ENCODE measurements at regions not wholly inside any gene's neighbourhood (a gene's known extent, or its start where the extent isn't known, plus 50 kb on each side); places are given as distances from the start of the nearest gene placed in this dataset.
A peak's percentile ranks its signal among the peaks of the same experiment; 100 is the strongest.

DNA sequence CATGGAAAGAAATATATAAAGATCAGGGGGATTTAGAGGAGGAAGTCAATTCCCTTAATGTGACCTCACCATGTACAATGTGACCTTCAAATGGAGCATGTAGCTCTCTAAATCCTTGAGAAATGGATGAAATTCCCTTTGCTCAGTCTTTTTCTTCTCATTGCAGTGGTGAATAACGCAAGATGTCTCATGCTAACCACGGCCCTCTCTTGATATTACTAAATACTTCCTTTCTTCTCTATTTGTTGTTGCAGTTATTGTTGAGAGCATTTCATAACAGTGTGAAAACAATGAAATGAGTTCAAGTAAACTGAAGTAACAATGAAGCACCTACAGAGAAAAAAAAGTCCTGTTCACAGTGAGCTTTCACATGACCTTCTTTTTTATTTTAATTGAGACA is 55.6 kb downstream of the ZNF281 start:
- Mint-ChIP-seq H3K4me3 (no peak overlapping the region), H3K36me3 (peaks cover 2% of the 10 kb centered on the region), H3K4me1 (ENCODE audit: low read depth) (peaks cover 27% of the 10 kb centered on the region), H3K27ac (no peak overlapping the region), H3K9me3 (ENCODE audit: low read depth) (no peaks in the 10 kb centered on the region), H3K27me3 (no peaks in the 10 kb centered on the region)

DNA sequence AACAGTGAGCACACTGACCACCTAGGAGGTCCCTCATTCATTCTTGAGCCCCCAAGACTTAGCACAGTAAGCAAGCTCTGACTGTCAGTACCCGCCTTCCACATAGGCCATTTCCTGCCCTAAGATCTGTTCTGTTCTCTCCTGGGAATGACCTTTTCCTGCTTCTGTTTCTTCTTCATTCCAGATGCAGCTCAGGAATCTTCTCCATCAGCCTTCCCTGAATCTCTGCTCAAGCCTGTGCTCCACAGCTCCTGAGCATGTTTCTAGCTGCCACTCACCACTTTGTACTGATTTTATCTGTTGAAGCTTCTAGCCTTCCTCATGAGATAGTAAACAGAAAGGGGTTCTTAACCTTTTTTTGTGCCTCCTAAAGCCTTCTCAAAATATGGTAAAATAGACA is 56.6 kb downstream of the ZNF281 start:
- peak overlapping the region; percentile 79 for H3K27ac Mint-ChIP-seq
- no peaks in the 10 kb centered on the region for H3K9me3 Mint-ChIP-seq (ENCODE audit: low read depth)
- peaks cover 2% of the 10 kb centered on the region for H3K36me3 Mint-ChIP-seq

DNA sequence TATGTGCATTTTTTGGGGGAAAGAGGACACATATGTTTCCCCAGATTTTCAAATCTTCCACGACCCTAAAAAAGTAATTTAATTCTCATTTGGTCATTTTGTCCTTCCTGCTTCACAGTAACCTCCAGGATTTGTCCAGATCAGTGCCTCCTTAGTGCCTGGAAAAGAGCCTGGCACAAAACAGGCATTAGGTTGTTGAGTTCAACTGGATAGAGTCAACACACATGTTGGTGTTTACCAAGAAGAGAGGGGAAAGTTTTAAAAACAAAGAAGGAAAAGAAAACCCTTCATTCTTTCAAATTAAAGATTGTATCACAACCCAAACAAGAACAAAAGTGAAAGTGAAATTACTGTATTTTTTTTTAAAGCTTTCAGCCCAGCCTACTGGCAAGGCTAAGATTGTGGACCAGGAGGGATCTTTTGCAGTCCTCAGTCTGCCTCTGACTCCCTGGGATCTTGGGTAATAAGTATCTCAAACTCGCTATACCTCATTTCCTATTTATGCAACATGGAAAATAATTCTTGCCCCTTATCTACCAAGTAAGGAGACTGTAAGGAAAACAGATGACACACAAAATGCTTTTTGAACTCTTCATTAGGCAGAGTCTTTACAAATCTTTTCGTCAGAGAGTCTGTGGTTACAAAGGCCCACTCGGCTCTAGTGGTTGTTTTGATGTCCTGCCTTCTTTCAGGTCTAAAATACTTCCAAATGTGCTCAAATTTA is 57.8 kb downstream of the ZNF281 start:
- peaks cover 2% of the 10 kb centered on the region for H3K36me3 Mint-ChIP-seq
- H3K4me1 Mint-ChIP-seq (ENCODE audit: low read depth): peaks cover 27% of the 10 kb centered on the region
- H3K9me3 Mint-ChIP-seq (ENCODE audit: low read depth): no peaks in the 10 kb centered on the region
- H3K27ac Mint-ChIP-seq: peak overlapping the region; percentile 88
- no peaks in the 10 kb centered on the region for H3K27me3 Mint-ChIP-seq
- H3K4me3 Mint-ChIP-seq: peak overlapping the region; percentile 78

More for the DNA sequence above, 56.6 kb downstream of the ZNF281 start:
- H3K27me3 Mint-ChIP-seq: no peaks in the 10 kb centered on the region
- no peak overlapping the region for H3K4me3 Mint-ChIP-seq
- peaks cover 27% of the 10 kb centered on the region for H3K4me1 Mint-ChIP-seq (ENCODE audit: low read depth)

DNA sequence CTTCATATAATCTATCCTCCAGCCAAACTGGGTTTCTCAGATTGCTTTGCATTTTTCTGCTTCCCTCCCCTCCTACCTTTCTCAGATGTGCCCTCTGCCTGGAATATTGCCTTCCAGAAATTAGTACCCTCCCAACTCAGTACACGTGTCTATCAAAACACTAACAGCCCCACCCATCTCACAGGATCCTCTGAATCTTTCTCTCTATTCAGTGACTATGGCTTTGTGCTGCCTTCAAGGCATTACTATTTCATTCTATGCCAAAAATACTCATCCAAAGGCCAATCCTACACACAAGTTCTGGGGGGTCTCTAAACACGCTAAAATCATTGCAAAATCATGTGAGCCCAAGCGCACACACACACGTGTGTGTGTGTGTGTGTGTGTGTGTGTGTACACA is 58.4 kb downstream of the ZNF281 start:
- H3K9me3 Mint-ChIP-seq (ENCODE audit: low read depth): no peaks in the 10 kb centered on the region
- peaks cover 27% of the 10 kb centered on the region for H3K4me1 Mint-ChIP-seq (ENCODE audit: low read depth)
- H3K4me3 Mint-ChIP-seq: peak overlapping the region; percentile 78
- H3K36me3 Mint-ChIP-seq: peaks cover 2% of the 10 kb centered on the region
- peak overlapping the region; percentile 88 for H3K27ac Mint-ChIP-seq
- H3K27me3 Mint-ChIP-seq: no peaks in the 10 kb centered on the region

DNA sequence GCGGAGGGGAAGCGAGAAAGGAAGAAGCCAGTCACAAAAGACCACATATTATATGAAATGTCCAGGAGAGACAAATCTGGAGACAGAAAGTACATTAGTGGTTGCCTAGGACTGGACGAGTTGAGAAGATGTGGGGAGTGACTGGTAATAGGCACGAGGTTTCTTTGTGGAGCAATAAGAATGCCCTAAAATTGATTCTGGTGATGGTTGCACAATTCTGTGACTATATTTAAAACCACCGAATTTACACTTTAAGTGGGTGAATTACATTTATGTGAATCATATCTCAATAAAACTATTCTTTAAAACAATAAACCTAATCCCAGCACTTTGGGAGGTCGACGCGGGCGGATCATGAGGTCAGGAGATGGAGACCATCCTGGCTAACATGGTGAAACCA is 63.1 kb downstream of the ZNF281 start:
- Mint-ChIP-seq H3K27me3 (no peaks in the 10 kb centered on the region), H3K4me1 (ENCODE audit: low read depth) (peaks cover 7% of the 10 kb centered on the region), H3K4me3 (no peak overlapping the region), H3K9me3 (ENCODE audit: low read depth) (no peaks in the 10 kb centered on the region), H3K36me3 (peaks cover 2% of the 10 kb centered on the region), H3K27ac (no peak overlapping the region)

DNA sequence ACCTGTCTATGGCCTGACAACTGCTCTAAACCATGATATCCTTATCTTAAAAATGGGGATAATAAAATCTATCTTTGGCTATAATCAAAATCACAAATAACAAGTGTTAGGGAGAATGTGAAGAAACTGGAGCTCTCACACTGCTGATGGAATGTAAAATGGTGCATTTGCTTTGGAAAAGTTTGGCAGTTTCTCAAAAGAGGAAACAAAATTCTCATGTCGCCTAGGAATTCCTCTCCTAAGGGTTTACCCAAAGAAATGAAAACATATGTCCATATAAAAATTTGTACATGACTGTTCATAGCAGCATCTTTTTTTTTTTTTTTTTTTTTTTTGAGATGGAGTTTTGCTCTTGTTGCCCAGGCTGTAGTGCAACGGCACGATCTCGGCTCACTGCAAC is 64.3 kb downstream of the ZNF281 start:
- Mint-ChIP-seq H3K36me3 (no peaks in the 10 kb centered on the region), H3K27ac (no peak overlapping the region)

DNA sequence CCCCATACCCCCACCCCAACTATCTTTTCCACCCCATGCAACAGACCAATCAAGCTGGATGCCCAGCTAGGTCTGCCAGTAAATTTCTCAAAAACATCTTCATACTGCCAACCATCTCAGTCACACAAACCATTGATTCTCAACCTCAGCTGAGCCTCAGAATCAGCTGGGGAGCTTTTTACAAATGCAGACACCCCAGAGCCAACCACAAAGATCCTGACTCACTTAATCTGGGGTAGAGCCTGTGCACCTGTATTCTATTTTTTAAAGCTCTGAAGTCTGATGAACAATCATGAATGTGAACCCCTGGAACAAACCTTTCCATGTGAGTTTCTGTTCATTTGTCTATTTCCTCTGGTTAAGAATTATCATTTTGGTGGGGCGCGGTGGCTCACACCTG is 66.0 kb downstream of the ZNF281 start:
- H3K27me3 Mint-ChIP-seq: no peaks in the 10 kb centered on the region

More for the DNA sequence above, 64.3 kb downstream of the ZNF281 start:
- H3K27me3 Mint-ChIP-seq: no peaks in the 10 kb centered on the region
- H3K4me3 Mint-ChIP-seq: no peak overlapping the region
- no peaks in the 10 kb centered on the region for H3K9me3 Mint-ChIP-seq (ENCODE audit: low read depth)
- no peaks in the 10 kb centered on the region for H3K4me1 Mint-ChIP-seq (ENCODE audit: low read depth)

DNA sequence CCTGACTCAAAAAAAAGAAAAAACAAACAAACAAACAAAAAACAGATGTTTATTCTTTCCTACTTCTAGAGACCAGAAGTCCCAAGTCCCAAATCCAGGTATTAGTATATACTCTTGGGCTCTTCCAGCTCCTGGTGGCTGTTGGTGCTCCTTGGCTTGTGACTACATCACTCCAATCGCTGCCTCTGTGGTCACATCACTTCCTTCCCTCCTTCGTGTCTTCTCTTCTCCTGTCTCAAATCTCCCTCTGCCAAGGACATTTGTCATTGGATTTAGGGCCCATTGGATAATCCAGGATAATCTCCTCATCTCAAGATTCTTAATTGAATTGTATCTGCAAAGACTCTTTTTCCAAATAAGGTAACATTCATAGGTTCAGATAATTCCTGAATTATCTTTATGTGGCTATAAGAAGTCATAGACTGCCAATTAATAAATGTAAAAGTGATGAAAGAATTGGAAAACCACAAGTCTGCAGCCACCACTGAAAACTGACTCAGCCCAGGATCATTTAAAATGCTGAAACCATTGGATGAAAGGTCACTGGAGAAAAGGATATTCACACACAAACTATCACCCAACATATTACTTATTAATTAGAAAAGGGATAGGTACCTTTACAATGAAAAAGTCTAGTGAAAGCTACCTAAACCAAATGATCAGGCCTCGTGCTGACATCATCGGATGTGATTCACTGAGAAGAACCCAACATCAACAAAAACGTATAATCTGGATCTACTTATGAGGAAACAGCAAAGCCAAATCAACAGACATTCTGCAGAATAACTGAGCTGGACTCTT is 67.1 kb downstream of the ZNF281 start:
- H3K36me3 Mint-ChIP-seq: no peaks in the 10 kb centered on the region
- no peak overlapping the region for H3K27ac Mint-ChIP-seq
- H3K4me1 Mint-ChIP-seq (ENCODE audit: low read depth): peaks cover 9% of the 10 kb centered on the region
- H3K27me3 Mint-ChIP-seq: no peaks in the 10 kb centered on the region
- no peak overlapping the region for H3K4me3 Mint-ChIP-seq
- no peaks in the 10 kb centered on the region for H3K9me3 Mint-ChIP-seq (ENCODE audit: low read depth)

More for the DNA sequence above, 66.0 kb downstream of the ZNF281 start:
- H3K4me1 Mint-ChIP-seq (ENCODE audit: low read depth): no peaks in the 10 kb centered on the region
- H3K36me3 Mint-ChIP-seq: no peaks in the 10 kb centered on the region
- no peak overlapping the region for H3K27ac Mint-ChIP-seq
- no peaks in the 10 kb centered on the region for H3K9me3 Mint-ChIP-seq (ENCODE audit: low read depth)
- no peak overlapping the region for H3K4me3 Mint-ChIP-seq

DNA sequence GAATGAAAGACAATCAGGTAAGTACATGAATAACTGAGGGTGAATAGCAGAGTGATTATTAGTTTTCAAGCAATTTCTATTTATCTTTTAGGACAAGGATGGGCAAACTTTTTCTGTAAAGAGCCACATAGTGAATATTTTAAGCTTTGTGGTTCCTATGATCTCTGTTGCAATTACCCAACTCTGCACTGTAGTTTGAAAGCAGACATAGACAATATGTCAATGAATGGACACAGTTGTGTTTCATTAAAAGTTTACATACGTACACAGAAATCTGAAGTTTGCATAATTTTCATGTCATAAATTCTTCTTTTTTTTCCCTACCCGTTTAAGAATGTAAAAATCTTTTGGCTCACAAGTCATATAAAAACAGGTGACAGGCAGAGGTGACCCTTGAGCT is 71.4 kb downstream of the ZNF281 start:
- no peaks in the 10 kb centered on the region for H3K9me3 Mint-ChIP-seq (ENCODE audit: low read depth)
- no peak overlapping the region for H3K27ac Mint-ChIP-seq
- peaks cover 31% of the 10 kb centered on the region for H3K4me1 Mint-ChIP-seq (ENCODE audit: low read depth)
- no peaks in the 10 kb centered on the region for H3K27me3 Mint-ChIP-seq
- no peak overlapping the region for H3K4me3 Mint-ChIP-seq
- no peaks in the 10 kb centered on the region for H3K36me3 Mint-ChIP-seq

DNA sequence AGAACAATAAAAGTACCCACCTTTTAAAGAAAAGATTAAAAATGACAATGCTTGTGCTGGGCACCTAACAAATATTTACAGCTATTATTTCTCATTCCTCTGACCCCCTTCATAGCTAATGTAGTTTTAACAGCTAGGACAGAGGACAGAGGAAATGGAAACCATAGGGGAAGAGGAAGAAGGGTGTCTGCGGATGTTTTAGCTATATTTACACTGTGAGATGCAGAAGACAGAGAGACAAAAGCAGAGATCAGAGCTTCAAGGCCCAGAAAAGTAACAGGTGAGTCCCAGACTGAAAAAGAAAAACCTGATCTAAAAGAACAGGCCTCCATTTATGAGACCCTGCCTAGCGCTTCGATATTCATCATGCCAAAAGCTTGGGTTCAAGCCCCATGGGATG is 72.0 kb downstream of the ZNF281 start:
- H3K27me3 Mint-ChIP-seq: no peaks in the 10 kb centered on the region
- H3K27ac Mint-ChIP-seq: peak overlapping the region; percentile 69
- no peaks in the 10 kb centered on the region for H3K9me3 Mint-ChIP-seq (ENCODE audit: low read depth)
- H3K36me3 Mint-ChIP-seq: no peaks in the 10 kb centered on the region
- H3K4me1 Mint-ChIP-seq (ENCODE audit: low read depth): peaks cover 31% of the 10 kb centered on the region
- H3K4me3 Mint-ChIP-seq: peak overlapping the region; percentile 38

DNA sequence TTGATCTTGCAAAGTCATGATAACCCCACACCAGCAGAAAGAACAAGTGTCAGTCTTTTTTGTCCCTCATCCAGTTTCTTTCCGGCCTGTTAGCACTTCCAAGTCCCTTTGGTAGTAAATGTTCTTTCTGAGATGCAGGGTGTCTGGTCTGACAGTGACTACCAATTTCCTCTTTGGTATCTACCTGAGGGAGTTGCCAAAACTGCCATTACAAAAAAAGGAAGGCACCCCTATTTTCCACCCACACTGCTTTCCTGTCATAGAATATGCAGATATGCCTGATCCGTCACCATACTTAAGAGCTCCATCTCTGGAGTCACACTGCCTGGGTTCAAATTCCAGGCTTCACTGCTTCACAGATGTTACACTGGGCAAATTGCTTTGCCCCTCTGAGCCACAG is 72.4 kb downstream of the ZNF281 start:
- peak overlapping the region; percentile 38 for H3K4me3 Mint-ChIP-seq
- H3K9me3 Mint-ChIP-seq (ENCODE audit: low read depth): no peaks in the 10 kb centered on the region
- H3K27ac Mint-ChIP-seq: peak overlapping the region; percentile 69

DNA sequence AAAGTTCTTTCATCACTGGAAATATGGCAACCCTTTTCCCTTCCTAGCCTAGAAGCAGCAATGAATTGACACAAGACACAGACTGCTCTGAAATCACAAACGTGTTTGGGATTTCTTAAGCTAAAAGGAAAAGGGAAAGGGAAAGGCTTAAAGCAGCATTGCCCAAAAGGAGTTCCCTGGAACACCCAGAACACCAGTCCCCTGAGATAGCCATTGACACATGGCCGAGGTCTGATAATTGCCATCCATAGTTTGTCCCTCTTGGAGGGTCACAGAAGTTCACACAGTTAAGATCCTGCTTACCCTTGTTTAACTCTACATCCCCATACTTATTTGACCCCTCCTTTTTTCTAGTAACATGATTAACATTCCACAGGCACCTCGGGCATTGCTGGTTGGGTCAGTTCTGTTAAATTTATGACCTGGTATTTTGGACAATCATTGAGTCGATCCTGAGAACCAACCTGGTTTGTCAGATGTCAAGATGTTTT is 72.9 kb downstream of the ZNF281 start:
- Mint-ChIP-seq H3K4me1 (ENCODE audit: low read depth) (peaks cover 31% of the 10 kb centered on the region), H3K27ac (peak overlapping the region; percentile 69), H3K4me3 (no peak overlapping the region), H3K9me3 (ENCODE audit: low read depth) (no peaks in the 10 kb centered on the region), H3K36me3 (no peaks in the 10 kb centered on the region), H3K27me3 (no peaks in the 10 kb centered on the region)

More for the DNA sequence above, 72.4 kb downstream of the ZNF281 start:
- H3K4me1 Mint-ChIP-seq (ENCODE audit: low read depth): peaks cover 31% of the 10 kb centered on the region
- no peaks in the 10 kb centered on the region for H3K27me3 Mint-ChIP-seq
- H3K36me3 Mint-ChIP-seq: no peaks in the 10 kb centered on the region

DNA sequence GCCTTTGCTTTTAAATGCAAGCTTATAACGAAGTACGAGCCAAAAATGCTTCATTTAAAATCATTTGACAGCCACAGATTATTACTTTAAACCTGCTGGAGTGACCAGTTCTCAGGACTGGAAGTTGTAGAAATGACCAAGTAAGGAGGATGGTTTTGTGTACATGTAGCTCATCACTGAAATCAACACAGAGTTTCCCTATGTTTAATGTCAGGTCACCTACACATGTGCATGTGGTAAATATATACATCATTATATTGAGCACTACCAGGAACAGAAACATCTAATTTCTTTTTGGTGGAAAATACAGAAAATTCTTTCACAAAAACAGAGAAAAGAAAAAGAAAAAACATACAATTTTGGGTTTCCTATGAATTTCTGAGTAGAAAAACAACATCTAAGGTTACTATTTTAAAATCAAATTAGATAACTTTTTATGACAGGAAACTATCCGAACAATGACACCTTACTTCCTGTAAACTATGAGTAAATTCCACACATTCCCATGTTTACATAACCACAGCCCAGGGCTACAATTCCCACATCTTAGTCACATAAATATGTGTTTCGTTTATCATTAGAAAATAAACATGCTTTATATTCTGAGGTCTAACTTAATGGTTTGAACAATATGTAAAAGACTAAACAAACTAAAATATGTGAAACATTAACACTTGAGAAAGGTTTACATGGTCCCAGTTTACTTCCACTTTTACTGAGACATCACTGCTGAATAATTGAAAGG is 73.6 kb downstream of the ZNF281 start:
- H3K4me1 Mint-ChIP-seq (ENCODE audit: low read depth): peaks cover 31% of the 10 kb centered on the region
- H3K4me3 Mint-ChIP-seq: no peak overlapping the region
- no peaks in the 10 kb centered on the region for H3K9me3 Mint-ChIP-seq (ENCODE audit: low read depth)
- H3K36me3 Mint-ChIP-seq: no peaks in the 10 kb centered on the region
- H3K27ac Mint-ChIP-seq: peak overlapping the region; percentile 11
- H3K27me3 Mint-ChIP-seq: no peaks in the 10 kb centered on the region

DNA sequence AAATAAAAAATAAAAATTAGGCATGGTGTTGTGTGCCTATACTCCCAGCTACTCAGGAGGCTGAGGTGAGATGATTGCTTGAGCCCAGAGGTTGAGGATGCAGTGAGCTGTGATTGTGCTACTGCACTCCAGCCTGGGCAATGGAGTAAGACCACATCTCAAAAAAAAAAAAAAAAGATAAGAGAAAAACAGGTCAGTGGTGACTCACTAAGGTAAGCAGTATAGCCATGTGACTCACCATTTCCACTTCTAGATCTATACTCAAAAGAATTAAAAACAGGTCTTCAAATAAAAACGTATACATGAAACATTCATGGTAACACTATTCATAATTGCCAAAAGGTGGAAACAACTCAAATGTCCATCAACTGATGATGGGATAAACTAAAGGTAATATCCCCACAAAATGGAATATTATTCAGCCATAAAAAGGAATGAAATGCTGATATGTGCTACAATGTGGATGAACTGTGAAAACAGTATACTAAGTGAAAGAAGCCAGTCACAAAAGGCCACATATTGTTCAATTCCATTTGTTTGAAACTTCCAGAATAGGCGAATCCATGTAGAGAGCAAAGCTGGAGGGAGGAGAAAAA is 75.1 kb downstream of the ZNF281 start:
- H3K27ac Mint-ChIP-seq: peak overlapping the region; percentile 2
- no peaks in the 10 kb centered on the region for H3K9me3 Mint-ChIP-seq (ENCODE audit: low read depth)
- H3K36me3 Mint-ChIP-seq: no peaks in the 10 kb centered on the region
- H3K4me1 Mint-ChIP-seq (ENCODE audit: low read depth): peaks cover 31% of the 10 kb centered on the region
- no peak overlapping the region for H3K4me3 Mint-ChIP-seq
- H3K27me3 Mint-ChIP-seq: no peaks in the 10 kb centered on the region

Data from activated naive CD8-positive, alpha-beta T cell (primary cell).